H1 (cell line): ENCODE measurements at regions not wholly inside any gene's neighbourhood (a gene's known extent, or its start where the extent isn't known, plus 50 kb on each side); places are given as distances from the start of the nearest gene placed in this dataset.

ENCODE experiments used
- CTCF ChIA-PET: fragments of 300-600 bp; sonication (Branson Sonifier 250); formaldehyde crosslinking; loops from one replicate; lab custom pipeline; 2021; ENCODE audit not compliant: partially characterized antibody; lab: Charles Lee
- POLR2A ChIA-PET: fragments of 300-600 bp; sonication (Branson Sonifier 250); formaldehyde crosslinking; loops from one replicate; lab custom pipeline; 2021; ENCODE audit warnings: inconsistent platforms; ENCODE audit not compliant: partially characterized antibody; lab: Charles Lee
- DNase-seq, 2 experiments: peaks; one replicate each; pipeline versions ENCODE4 v3.0.0 to v3.0.0-alpha.2; 2010 to 2022; ENCODE audit warnings: low spot score in 2 of 2, low read depth in 1 of 2, mixed read lengths in 1 of 2
- FAIRE-seq: peaks from 2 replicates; lab custom pipeline; 2011; peaks lifted over from hg19 to GRCh38; lab: Jason Lieb, UNC
- H2AFZ ChIP-seq: 2 replicates; pipeline ENCODE4 v1.8.1; 2012; ENCODE audit warnings: low read length, inconsistent platforms
- H2AK5ac ChIP-seq: 2 replicates; pipeline ENCODE4 v1.6.1; 2013; ENCODE audit warnings: low read depth, low read length
- H2BK120ac ChIP-seq: replicated peaks from 2 replicates; pipeline ENCODE3; 2013; ENCODE audit warnings: low read depth, low read length, inconsistent platforms
- H2BK12ac ChIP-seq: 2 replicates; pipeline ENCODE4 v1.6.1; 2013; ENCODE audit warnings: low read depth, low read length
- H2BK15ac ChIP-seq: 2 replicates; pipeline ENCODE4 v1.6.1; 2013; ENCODE audit warnings: low read length
- H2BK20ac ChIP-seq: 2 replicates; pipeline ENCODE4 v1.6.1; 2013; ENCODE audit warnings: low read length
- H2BK5ac ChIP-seq: 2 replicates; pipeline ENCODE4 v1.6.1; 2013; ENCODE audit warnings: low read depth, low read length
- H3K14ac ChIP-seq: 2 replicates; pipeline ENCODE4 v1.6.1; 2013; ENCODE audit warnings: inconsistent platforms; ENCODE audit not compliant: insufficient read length
- H3K18ac ChIP-seq: 2 replicates; pipeline ENCODE4 v1.6.1; 2013; ENCODE audit warnings: low read length; ENCODE audit errors: extremely low read depth
- H3K23ac ChIP-seq: 2 replicates; pipeline ENCODE4 v1.6.1; 2013; ENCODE audit warnings: inconsistent platforms; ENCODE audit not compliant: insufficient read length
- H3K23me2 ChIP-seq: 2 replicates; pipeline ENCODE4 v1.6.1; 2013; ENCODE audit warnings: low read depth, low read length
- H3K27ac ChIP-seq: 2 replicates; pipeline ENCODE4 v1.6.1; 2011; ENCODE audit warnings: low read depth, low read length, inconsistent platforms
- H3K27me3 ChIP-seq, 4 experiments: replicated peaks in 1 of 4; 1 replicate in 1 of 4; 2 replicates in 3 of 4; pipeline versions ENCODE4 v1.6.1 to v1.8.1; 2011 to 2013; ENCODE audit warnings: low read length in 3 of 4, mild to moderate bottlenecking in 3 of 4, inconsistent platforms in 2 of 4, mixed read lengths in 2 of 4, moderate library complexity in 1 of 4; ENCODE audit not compliant: control insufficient read depth in 3 of 4, insufficient read depth in 3 of 4; ENCODE audit errors: extremely low read depth in 1 of 4
- H3K36me3 ChIP-seq, 4 experiments: 2 replicates each; pipeline versions ENCODE4 v1.6.1 to v1.8.1; 2011 to 2013; ENCODE audit warnings: mild to moderate bottlenecking in 4 of 4, low read length in 3 of 4, moderate library complexity in 2 of 4, control low read depth in 1 of 4, inconsistent platforms in 1 of 4; ENCODE audit not compliant: insufficient read depth in 4 of 4, control insufficient read depth in 2 of 4
- H3K4ac ChIP-seq: replicated peaks from 2 replicates; pipeline ENCODE3; 2013; ENCODE audit warnings: low read length, low read depth, mixed read lengths, inconsistent platforms; ENCODE audit not compliant: insufficient read length
- H3K4me1 ChIP-seq, 4 experiments: replicated peaks in 1 of 4; 1 replicate in 1 of 4; 2 replicates in 3 of 4; pipeline versions ENCODE4 v1.6.1 to v1.8.1; 2011 to 2013; ENCODE audit warnings: low read length in 3 of 4, inconsistent platforms in 2 of 4, mixed read lengths in 1 of 4; ENCODE audit not compliant: insufficient read depth in 4 of 4, control insufficient read depth in 3 of 4
- H3K4me2 ChIP-seq, 2 experiments: 2 replicates each; pipeline versions ENCODE4 v1.6.1 to v1.8.1; 2011 to 2013; ENCODE audit warnings: low read depth in 2 of 2, low read length in 2 of 2, control low read depth in 1 of 2, inconsistent platforms in 1 of 2, mild to moderate bottlenecking in 1 of 2; ENCODE audit not compliant: insufficient read depth in 1 of 2
- H3K4me3 ChIP-seq, 4 experiments: fragments of 200-600, 300-600 bp in 1 of 4; sonication (generic), shearing (Covaris generic), sonication (Bioruptor Twin) in 1 of 4; 2 replicates each; pipeline versions ENCODE4 v1.5.1 to v1.8.1; 2011 to 2016; ENCODE audit warnings: low read length in 4 of 4, low read depth in 3 of 4, control low read depth in 2 of 4, inconsistent platforms in 2 of 4, mild to moderate bottlenecking in 2 of 4, mixed read lengths in 1 of 4, moderate library complexity in 1 of 4; ENCODE audit not compliant: insufficient read depth in 2 of 4; ENCODE audit errors: extremely low read depth in 1 of 4
- H3K56ac ChIP-seq: replicated peaks from 2 replicates; pipeline ENCODE3; 2013; ENCODE audit warnings: low read depth, mild to moderate bottlenecking, mixed read lengths, low read length, inconsistent platforms; ENCODE audit not compliant: insufficient read length
- H3K79me1 ChIP-seq: 2 replicates; pipeline ENCODE4 v1.6.1; 2013; ENCODE audit warnings: low read depth, low read length, control low read depth
- H3K79me2 ChIP-seq, 2 experiments: 2 replicates each; pipeline versions ENCODE4 v1.6.1 to v1.8.1; 2012 to 2013; ENCODE audit warnings: low read length in 2 of 2, mild to moderate bottlenecking in 2 of 2, inconsistent platforms in 1 of 2; ENCODE audit not compliant: insufficient read depth in 2 of 2, control insufficient read depth in 1 of 2
- H3K9ac ChIP-seq, 4 experiments: replicated peaks in 1 of 4; 1 replicate in 1 of 4; 2 replicates in 3 of 4; pipeline versions ENCODE4 v1.6.1 to v1.8.1; 2011 to 2013; ENCODE audit warnings: low read depth in 3 of 4, low read length in 3 of 4, control low read depth in 2 of 4, mild to moderate bottlenecking in 2 of 4, moderate library complexity in 2 of 4, inconsistent platforms in 1 of 4; ENCODE audit errors: extremely low read depth in 1 of 4
- H3K9me3 ChIP-seq, 2 experiments: 2 replicates each; pipeline versions ENCODE4 v1.6.1 to v1.8.1; 2012 to 2013; ENCODE audit warnings: mild to moderate bottlenecking in 2 of 2, moderate library complexity in 2 of 2, control low read depth in 1 of 2, inconsistent platforms in 1 of 2, low read depth in 1 of 2, low read length in 1 of 2, mixed read lengths in 1 of 2; ENCODE audit not compliant: insufficient read depth in 2 of 2
- H4K20me1 ChIP-seq, 2 experiments: replicated peaks in 1 of 2; 2 replicates each; pipeline versions ENCODE3 to v1.8.1; 2011 to 2013; ENCODE audit warnings: inconsistent platforms in 2 of 2, low read length in 2 of 2, mild to moderate bottlenecking in 1 of 2; ENCODE audit not compliant: insufficient read depth in 2 of 2, control insufficient read depth in 1 of 2
- H4K5ac ChIP-seq: 2 replicates; pipeline ENCODE4 v1.6.1; 2013; ENCODE audit warnings: low read length, low read depth, mixed read lengths, inconsistent platforms; ENCODE audit not compliant: insufficient read length
- H4K8ac ChIP-seq: 2 replicates; pipeline ENCODE4 v1.8.0; 2013; ENCODE audit warnings: mild to moderate bottlenecking, moderate library complexity, low read length, inconsistent platforms; ENCODE audit not compliant: insufficient read depth; ENCODE audit errors: extremely low read depth
- H4K91ac ChIP-seq: replicated peaks from 2 replicates; pipeline ENCODE3; 2013; ENCODE audit warnings: low read length, mixed read lengths, inconsistent platforms; ENCODE audit not compliant: insufficient read length
- CHD1 ChIP-seq: IDR thresholded peaks from 2 replicates; pipeline ENCODE4 v1.6.1; 2012; ENCODE audit warnings: low read depth, low read length, improper control_type of control experiment
- CTBP2 ChIP-seq: IDR thresholded peaks from 2 replicates; pipeline ENCODE4 v1.7.0; 2011; ENCODE audit warnings: borderline replicate concordance, mild to moderate bottlenecking, moderate library complexity, mixed read lengths, low read length; ENCODE audit not compliant: insufficient read depth, insufficient read length
- EGR1 ChIP-seq: IDR thresholded peaks from 2 replicates; pipeline ENCODE4 v1.6.1; 2011; ENCODE audit warnings: low read depth, low read length, borderline replicate concordance
- GTF2F1 ChIP-seq: IDR thresholded peaks from 2 replicates; pipeline ENCODE4 v1.6.1; 2012; ENCODE audit warnings: low read depth, low read length, improper control_type of control experiment, borderline replicate concordance
- HDAC6 ChIP-seq: IDR thresholded peaks from one replicate; pipeline ENCODE4 v1.7.1; 2012; ENCODE audit warnings: low read depth, mild to moderate bottlenecking, inconsistent platforms, low read length, moderate library complexity
- KDM4A ChIP-seq: IDR thresholded peaks from one replicate; pipeline ENCODE4 v1.7.1; 2012; ENCODE audit warnings: low read depth, mild to moderate bottlenecking, moderate library complexity, low read length, inconsistent platforms; ENCODE audit not compliant: severe bottlenecking
- MAX ChIP-seq: IDR thresholded peaks from 2 replicates; pipeline ENCODE4 v1.6.1; 2012; ENCODE audit warnings: inconsistent platforms
- PHF8 ChIP-seq: fragments of 200-600 bp; sonication (generic); conservative IDR thresholded peaks from 2 replicates; pipeline ENCODE4 v1.7.1; 2012; ENCODE audit warnings: low read depth, mild to moderate bottlenecking, inconsistent platforms, low read length, moderate library complexity
- ZNF274 ChIP-seq: IDR thresholded peaks from 2 replicates; pipeline ENCODE4 v1.7.0; 2012; ENCODE audit warnings: low read length, borderline replicate concordance; ENCODE audit errors: extremely low read depth
- WGBS, 2 experiments: shearing (Covaris generic) in 1 of 2; methylation state at CpG; one replicate each; pipeline versions ENCODE4 v1.1.6 to v1.1.7; 2013 to 2015; ENCODE audit warnings: low lambda C conversion rate in 2 of 2, mixed read lengths in 2 of 2, inconsistent platforms in 1 of 2, low coverage in 1 of 2, missing lambda C conversion rate in 1 of 2; ENCODE audit not compliant: insufficient replicate concordance in 2 of 2, insufficient coverage in 1 of 2, insufficient read length in 1 of 2; ENCODE audit errors: extremely low coverage in 1 of 2, missing lambda C conversion rate in 1 of 2; 5-methylcytosine and 5-hydroxymethylcytosine counted together

- no peaks in the 10 kb centered on the region for H3K27me3 ChIP-seq
- no peak overlapping the region for H2AFZ ChIP-seq
- no peaks in the 10 kb centered on the region for H4K20me1 ChIP-seq
- H3K4me1 ChIP-seq: no peaks in the 10 kb centered on the region; a peak in 2 of 7 replicates
- no peak overlapping the region for H2BK20ac ChIP-seq
- WGBS, 2 experiments: 56% methylated on average over 4 of the region's 4 CpGs; no CpG with 5 or more reads in 1 of the 2 experiments
- POLR2A ChIA-PET: no interaction called here
- H2BK120ac ChIP-seq: no peak overlapping the region
- H3K4me2 ChIP-seq: no peak overlapping the region
- no peak overlapping the region for H3K18ac ChIP-seq
- no peak for TF ChIP-seq CHD1
- TF ChIP-seq HDAC6: no peak
- TF ChIP-seq PHF8: no peak
- no peak for TF ChIP-seq GTF2F1
- no peak for TF ChIP-seq MAX
- TF ChIP-seq CTBP2: no peak
- TF ChIP-seq EGR1: no peak
- no peak for TF ChIP-seq ZNF274
- no peak for TF ChIP-seq KDM4A
- TF ChIP-seq, all 59 proteins: peak for 0
- H3K14ac ChIP-seq: no peak overlapping the region
- H3K9ac ChIP-seq: no peak overlapping the region
- H4K8ac ChIP-seq: no peak overlapping the region
- no peak overlapping the region for H3K56ac ChIP-seq
- H2BK15ac ChIP-seq: no peak overlapping the region
- no peak overlapping the region for H4K5ac ChIP-seq
- H3K36me3 ChIP-seq: no peaks in the 10 kb centered on the region
- no peak overlapping the region for H2BK12ac ChIP-seq
- no peak overlapping the region for H3K4me3 ChIP-seq
- DNase-seq: no peak
- no peaks in the 10 kb centered on the region for H3K23me2 ChIP-seq
- no peaks in the 10 kb centered on the region for H3K79me2 ChIP-seq
- H3K23ac ChIP-seq: no peak overlapping the region
- no peaks in the 10 kb centered on the region for H3K79me1 ChIP-seq
- H2AK5ac ChIP-seq: no peak overlapping the region
- H2BK5ac ChIP-seq: no peak overlapping the region
- no peak overlapping the region for H3K27ac ChIP-seq
- CTCF ChIA-PET: no interaction called here
- no peak overlapping the region for H3K4ac ChIP-seq
- no peak for FAIRE-seq
- H4K91ac ChIP-seq: no peak overlapping the region
- H3K9me3 ChIP-seq: 0 out of 4 replicates have a peak, but pooled peaks cover 0 to 2% of the 10 kb centered on the region in 2 experiments
These were observed 91.6 kb downstream of the MAGEB17 start for GRCh38 chrX:16258882-16259281.
